GM19043 (cell line): ENCODE measurements at regions not wholly inside any gene's neighbourhood (a gene's known extent, or its start where the extent isn't known, plus 50 kb on each side); places are given as distances from the start of the nearest gene placed in this dataset.

ENCODE experiments used
- ATAC-seq: cut with Tn5 transposase; IDR thresholded peaks from one replicate; pipeline ENCODE4 v1.9.1; 2021; ENCODE audit warnings: low read depth; ENCODE audit not compliant: unreplicated experiment

DNA sequence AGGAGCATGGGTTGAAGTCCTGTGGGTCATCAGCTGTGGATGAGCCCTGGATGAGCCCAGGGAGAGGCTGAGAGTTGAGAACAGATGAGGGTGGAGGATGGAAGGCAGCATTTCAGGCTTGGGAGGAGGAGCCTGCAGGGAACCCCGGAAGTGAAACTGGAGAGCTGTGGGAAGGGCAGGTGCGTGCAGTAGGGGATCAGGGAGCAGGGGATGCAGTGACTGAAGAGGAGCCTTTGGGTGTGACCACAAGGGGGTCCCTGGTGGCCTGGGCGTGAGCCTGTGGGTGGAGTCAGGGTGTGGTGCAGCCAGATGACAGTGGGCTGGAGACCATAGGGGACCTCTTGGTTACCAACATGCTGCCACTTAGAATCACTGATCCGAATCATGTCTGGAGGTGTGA is 115.5 kb downstream of the PAPOLA start:
- ATAC-seq, result no peak

DNA sequence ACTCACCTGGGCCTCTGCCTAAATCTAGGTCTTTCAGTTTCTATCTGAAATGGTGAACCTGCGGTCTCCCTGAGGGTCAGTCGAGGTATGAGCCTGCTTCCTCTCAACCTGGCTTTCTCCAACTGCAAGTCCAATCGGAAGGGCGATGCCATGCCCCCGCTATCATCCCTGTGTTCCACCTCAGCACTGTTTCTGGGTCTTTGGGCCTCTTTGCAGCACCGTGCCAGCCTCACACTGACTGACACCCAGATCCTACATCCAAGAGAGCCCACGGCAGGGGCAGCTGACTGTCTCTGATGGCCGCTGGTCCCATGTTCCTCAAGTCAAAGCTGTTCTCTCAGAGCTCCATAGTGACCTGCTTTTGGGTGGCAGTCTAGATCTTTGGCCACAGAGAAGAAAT is 120.7 kb downstream of the PAPOLA start:
- ATAC-seq, result no peak

DNA sequence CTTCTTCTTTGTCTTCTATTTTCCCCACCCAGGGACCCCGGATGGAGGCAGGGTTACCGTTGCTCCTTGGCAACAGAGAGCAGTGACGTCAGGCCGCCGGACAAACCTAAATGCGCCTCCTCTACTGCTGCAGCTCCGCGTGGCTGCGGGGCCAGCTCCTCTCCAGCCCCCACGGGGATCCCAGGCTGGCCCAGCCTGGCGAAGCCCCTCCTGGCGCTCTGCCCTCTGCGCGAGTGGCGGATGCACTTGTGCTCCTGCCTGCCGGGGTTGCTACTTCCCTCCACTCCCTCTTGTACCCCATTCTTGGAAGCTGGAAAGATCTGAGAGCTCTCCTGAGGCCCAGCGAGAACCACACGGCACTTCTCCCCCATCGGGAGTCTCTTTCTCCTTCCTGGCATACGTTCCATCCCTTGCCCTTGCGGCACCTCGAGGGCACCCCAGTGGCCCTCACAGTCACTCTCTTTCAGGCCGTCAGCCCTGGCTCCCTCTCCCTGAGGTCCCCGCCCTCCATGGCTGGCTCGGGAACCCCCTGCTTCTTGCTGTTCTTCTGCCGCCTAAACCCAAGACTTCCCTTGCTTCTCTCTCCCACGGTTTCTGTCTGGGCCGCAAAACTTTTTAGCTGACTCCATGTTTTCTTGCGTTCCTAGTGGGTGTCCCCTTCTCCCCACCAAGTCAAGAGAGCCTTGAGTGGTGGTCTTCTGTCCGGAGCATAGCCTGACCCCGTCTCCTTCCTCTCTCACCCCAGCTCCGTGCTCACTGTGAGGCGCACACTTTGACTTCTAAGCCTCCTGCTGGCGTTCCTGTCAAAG is 121.7 kb downstream of the PAPOLA start:
- ATAC-seq, result no peak

DNA sequence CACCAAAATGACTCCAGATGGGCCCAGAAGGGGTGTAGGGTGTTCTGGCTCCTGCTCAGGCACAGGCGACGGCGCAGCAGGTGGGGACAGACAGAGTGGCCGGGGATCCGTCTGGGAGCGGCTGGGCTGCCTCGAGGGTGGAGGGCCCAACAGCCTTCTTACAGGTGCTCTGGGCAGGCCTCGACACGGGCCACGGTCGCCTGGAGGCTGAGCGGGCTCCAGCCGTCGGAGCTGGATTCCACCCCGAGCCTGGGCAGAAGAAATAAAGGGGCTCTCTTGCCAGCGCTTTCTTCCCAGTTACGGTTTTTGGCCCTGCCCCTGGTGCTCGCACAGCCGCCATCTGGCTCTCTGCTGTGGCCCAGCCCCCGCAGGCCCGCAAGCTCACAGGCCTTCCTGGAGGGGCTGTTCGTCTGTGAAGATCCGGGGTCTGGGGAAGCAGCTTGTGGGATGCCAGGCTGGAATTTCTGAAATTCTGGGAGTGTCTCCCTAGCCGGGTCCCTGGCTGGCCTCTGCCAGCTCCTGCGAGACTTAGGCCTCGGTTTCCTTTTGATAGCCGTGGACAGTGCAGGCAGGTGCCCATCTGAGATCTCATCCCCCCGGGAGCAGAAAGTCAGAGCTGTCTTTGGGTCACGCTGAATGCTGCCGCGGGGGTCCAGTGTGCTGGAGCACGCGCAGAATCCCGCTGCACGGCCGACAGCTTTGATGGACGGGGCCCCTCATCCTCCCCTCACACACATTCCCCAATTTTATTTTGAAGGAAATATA is 122.7 kb downstream of the PAPOLA start:
- no peak for ATAC-seq

DNA sequence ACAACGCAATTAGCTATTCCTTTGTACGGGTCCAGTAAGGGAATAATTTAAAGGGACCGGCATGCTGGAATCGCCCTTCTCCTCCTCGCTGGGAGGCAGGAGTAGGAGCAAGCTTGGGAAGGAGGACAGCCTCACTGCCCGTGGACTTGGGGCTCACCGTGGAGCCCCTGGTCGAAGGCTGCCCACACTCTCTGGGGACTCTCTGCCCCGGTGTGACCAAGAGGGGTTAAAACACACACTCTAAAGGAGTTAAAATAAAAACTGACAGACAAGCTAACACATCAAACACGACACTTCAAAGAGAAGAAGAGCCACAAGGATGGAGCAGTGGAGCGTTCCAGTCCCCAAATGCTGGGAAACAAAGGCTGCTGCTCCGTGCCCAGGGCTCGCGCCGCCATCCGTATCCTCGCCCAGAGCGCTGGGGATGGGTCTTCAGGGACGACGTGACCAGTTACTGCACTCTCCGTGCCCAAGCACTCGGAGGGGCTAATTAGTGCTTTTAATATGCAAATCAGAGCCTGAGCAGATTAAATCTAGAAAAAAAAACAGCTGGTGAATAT is 123.3 kb downstream of the PAPOLA start:
- ATAC-seq, result no peak

DNA sequence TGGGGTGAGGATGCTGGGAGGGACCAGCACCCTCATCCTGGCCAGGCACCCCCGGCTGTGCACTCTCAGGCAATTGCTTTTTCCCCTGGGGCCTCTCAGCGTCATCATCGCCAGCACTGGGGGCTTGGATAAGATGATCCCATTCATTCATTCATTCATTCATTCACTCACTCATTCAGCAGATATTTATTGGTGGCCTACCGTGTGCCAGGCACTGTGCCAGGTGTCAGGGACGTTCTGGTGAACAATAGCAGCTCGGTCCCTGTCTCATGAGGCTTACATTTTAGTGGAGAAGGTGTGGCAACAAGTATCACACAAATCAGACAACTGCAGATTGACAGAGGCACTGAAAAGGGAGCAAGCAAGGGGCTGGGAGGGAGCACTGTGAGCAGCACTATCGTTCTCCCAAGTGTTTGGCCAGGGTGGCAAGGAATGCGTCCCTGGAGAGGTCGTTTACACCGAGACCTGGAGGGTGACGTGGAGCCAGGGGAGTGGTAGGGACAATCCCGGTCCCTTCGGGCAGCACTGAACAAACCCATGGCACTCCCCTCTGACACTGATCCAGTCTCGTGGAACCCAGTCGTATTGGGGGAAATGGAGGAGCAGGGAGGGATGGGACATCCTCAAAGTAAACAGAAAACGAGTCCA is 124.1 kb downstream of the PAPOLA start:
- no peak for ATAC-seq

DNA sequence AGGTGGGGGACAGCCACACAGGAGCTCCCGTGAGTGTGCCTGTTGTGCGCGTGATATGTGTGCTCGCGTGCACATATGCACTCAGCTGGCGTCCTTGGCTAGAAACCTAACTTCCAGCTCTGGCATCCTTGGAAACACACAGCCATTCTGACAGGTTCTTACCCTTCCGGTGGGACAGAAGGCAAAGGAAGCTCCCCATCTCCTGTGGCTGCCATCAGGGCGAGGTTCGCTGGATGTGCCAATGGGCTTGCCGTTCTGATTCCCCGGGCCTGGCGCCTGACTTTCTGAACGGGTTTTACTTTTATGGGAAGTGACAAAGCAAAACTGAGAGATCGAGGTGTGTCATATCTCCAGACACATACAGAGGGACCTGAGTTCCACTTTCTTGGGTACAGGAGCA is 124.7 kb downstream of the PAPOLA start:
- ATAC-seq, result no peak

DNA sequence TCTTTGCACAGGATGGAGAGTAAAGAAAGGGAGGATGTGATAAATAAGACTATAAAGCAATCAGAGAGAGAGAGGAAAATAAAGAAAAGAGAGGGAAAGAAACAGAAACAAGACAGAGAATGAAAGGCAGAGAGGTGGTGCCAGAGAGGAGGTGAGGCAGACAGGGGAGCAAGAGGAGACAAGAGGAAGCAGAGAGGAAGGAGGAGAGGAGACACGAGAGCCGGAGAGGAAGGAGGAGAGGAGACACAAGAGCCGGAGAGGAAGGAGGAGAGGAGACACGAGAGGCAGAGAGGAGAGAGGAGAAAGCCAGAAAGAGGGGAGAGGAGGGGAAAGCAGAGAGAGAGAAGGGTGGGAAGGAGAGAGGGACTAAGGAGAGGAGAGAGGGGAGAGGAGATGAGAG is 125.2 kb downstream of the PAPOLA start:
- no peak for ATAC-seq

DNA sequence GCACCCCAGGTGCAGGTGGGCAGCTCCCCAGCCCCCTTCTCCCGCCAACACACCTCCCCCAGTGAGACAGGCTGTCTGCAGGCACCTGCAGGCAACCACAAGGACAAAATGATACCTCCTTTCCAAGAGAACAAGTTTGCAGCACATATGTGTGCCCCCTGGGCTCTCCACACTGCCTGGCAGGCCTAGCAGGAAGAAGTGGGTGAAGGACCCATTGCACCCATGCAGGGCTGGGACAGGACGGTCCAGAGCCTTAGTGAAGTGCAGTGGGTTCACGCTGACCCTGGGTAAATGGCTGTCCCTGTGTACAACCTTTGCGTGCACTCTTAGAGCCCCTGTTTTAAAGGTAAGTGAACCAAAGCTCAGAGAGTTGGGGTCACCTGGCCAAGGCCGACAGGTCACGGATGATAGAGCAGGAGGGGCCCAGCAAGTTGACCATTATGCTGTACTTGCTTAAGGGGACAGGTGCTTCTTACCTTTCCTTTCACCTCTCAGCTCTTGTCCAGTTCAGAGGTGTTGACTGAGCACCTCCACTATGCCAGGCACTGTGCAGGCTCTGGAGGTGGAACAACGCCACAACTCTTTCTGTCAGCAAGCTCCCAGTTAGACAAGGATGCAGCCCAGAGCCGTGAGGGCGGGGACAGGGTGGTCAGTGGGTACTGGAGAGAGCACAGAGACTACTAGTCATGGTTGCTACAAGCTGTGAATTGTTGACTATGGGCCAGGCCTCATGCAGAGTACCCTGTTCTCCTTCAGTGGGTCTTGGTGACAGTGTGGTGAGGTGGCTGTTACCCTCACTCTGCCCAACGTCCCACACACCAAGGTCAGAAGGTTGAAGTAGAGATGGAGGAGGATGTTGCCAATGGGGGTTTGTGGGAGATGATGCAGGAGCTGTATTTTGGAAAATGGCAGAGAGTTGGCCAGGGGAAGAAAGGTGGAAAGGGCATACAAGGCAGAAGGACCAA is 125.9 kb downstream of the PAPOLA start:
- no peak for ATAC-seq

DNA sequence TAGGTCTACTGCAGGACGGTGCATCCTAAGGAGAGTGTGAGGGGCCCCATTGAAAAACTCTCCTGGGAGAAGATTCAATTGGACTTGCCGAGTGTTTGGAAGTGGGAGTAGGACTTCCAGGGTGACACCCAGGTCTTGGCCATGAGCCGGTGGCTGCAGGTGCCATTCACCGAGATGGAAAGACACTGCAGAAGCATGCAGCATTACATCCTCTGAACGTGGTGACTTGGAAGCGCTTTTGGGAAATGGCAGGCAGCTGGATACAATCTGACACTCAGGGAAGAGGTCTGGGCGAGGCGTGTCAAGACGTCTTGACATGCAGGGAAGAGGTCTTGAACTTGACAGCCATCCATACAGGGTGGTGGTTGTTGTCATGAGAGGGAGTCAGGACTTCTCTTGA is 126.9 kb downstream of the PAPOLA start:
- ATAC-seq, result no peak

DNA sequence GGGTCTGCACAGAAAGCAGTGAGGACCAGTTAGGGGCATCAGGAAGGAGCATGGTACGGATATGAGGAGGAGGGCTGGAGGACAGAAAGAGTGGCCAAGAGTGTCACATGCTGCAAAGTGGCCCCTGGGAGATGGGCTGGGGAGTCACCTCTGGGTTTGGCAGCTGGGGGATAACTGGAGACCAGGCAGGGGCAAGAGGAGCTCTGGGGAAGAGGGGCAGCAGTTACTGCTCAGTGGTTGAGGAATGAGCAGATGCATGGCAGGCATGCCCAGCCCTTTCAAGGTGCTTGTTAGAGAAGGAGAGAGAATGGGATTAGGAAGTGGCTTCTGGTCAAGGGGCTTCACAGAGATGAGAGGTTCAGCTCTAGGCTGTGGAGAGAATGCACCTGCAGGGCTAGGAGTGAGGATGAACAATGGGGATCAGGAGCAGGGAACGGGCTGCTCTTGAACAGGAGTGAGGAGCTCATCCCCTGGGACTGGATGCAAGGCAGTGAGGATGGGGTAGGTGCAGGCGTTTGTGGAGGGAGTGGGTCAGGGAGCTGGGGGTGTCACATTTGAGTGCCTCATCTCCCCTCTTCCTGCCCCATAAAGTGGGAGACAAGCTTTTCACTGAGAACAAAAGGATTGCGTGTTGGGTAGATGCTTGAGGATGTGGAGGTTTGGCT is 127.5 kb downstream of the PAPOLA start:
- no peak for ATAC-seq

DNA sequence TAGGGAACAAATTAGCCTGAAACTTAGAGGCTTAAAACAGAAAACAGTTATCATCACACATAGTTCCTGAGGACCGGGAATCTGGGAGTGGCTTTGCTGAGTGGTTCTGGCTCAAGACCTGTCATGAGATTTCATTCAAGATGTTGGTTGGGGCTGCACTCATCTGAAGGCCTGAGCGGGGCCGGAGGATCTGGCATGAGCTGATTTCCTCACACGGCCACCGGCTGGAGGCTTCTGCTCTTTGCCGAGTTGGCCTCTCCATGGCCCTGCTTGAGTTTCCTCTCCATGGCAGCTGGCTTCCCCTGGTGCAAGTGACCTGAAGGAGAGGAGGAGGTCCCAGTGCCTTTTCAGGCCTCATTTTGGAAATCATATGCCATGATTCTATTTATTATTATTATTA is 128.1 kb downstream of the PAPOLA start:
- ATAC-seq, result no peak

DNA sequence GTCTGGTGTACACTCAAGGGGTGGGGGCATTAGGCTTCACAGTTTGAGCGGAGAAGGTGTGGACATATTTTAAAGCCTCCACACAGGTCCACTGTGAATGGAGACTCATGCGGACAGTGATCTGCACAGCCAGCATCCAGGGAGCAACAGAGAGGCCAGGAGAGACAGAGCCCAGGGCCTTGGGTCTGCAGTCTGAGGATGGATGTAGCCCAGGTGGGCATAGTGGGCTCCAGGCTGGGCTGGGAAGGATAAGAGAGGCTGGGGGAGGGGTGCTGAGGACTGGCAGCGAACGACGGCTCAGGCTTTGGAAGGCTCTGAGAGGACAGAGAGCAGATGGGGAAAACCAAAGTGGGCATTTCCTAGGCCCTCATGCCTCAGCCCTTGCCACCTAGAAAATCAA is 128.8 kb downstream of the PAPOLA start:
- no peak for ATAC-seq

DNA sequence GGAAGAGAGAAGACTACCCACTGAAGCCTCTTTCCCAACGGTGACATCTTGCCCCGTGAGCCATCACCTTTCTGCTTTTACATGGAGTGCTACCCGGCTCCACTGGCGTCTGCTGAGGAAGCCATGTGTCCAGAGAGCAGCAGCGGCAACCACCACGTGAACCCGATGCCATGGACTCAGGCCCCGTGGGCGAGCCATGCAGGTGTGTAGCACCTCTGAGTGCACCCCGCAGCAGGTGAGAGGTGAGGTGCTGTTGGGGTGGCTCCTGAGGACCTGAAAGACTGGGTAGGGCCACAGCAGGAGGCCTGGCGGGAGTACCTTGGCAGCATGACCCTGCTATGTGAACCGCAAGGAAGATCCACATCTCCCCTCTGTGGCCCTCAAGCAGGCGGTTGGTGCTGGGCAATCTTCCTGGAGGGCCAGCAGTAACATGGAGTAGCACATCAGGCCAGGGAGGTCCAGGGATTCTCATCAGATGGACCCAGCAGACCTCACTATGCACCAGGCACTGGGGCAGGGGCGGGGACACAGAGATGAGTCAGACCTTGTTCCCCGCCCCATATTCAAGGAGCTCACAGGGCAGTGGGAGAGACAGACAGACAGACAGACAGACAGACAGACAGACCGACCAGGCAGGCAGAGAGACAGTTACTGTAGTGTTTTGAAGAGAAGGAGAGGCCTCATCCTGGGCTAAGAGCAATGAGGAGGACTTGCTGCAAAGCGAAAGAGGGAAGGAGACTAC is 129.6 kb downstream of the PAPOLA start:
- no peak for ATAC-seq

DNA sequence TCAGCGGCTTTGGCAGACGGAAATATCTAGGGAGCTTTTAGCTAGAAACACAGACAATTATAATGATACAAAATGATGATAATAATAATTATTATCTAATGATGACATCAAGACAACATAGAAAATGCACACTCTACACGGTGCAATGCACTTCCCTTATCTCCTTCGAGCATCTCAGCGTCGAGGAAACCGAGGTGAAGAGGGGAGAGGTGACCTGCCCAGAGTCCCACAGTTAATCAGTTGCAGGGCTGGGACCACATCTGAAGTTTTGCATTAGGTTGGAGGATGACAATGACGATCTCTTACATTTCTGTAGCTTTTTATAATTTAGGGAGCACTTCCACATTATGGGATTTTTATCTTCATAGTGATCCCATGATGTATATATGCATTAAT is 130.2 kb downstream of the PAPOLA start:
- no peak for ATAC-seq

DNA sequence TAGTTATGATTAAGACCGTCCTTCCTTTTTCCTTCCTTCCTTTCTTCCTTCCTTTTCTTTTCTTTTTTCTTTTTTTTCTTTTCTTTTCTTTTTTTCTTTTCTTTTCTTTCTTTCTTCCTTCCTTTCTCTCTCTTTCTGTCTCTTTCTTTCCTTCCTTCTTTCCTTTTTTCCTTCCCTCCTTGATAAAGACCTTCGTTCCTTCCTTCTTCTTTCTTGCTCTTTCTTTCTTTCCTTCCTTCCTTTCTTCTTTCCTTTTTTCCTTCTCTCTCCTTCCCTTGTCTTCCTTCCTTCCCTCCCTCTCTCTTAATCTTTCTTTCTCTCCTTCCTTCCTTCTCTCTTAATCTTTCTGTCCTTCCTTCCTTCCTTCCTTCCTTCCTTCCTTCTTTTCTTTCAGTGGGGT is 130.9 kb downstream of the PAPOLA start:
- ATAC-seq, result no peak

DNA sequence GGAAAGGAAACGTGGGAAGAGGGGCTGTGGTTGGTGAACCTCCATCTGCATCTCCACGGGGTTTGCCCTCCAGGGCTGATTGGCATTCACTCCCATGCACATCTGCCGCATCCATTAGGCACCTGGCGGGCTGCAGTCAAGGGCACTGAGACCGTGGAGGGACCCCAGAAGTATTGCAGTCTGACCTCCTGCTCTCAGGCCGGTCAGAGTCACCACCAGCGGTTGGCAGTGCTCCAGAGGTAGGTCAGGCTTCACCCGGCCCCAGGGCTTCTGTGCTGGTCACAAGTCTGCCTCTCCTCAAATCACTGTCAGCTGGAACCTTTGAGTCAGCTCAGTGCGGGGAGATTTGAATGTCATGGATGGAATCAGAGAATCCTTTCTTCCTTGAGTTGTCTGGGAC is 132.3 kb downstream of the PAPOLA start:
- ATAC-seq, result no peak

DNA sequence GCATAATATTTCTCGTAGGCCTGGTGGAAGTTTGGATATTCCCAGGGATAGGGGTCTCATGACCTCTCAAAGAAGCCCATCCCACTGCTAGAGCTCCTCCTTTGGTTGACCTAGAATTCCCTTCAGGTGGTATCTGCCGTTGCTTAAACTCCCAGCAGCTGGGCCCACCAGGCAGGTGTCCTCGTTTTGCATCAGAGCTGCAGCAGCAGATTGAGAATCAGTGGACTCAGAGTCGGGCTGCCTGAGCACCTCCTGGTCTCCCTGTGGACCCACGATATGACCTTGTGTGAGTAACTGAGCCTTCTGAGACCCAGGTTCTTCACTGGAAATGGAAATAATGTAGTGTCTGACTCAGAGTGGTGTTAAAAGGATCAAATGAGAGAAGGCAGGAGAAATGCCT is 132.7 kb downstream of the PAPOLA start:
- no peak for ATAC-seq

DNA sequence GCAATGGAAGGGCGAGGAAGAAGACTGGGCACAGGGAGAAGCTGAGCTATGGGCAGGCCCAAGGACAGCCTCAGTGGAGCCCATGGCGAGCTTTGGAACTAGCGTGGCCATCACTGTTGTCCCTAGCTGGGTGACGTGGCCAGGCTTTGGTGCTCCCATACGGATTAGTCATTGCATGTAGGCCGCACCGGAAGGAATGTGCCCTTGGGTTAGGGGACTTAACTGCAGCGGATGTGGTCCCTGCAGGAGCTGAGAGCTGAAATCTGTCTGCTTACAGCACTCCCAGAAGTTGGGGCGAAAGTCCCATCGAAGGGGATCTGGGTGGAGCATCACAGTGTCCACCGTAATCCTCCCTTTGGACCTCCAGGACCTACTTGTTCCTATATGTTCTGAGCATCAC is 133.7 kb downstream of the PAPOLA start:
- no peak for ATAC-seq
